Activated CD4-positive, alpha-beta memory T cell treated with anti-CD3 and anti-CD28 coated beads for 36 hours (primary cell): ENCODE measurements at regions not wholly inside any gene's neighbourhood (a gene's known extent, or its start where the extent isn't known, plus 50 kb on each side); places are given as distances from the start of the nearest gene placed in this dataset.
"Not testable (repeated sequence)": the region's sequence is repeated elsewhere in the genome, so short reads cannot be mapped to it uniquely, and the experiment has no call there.

Experiments
- CTCF ChIA-PET: fragments of 350-600 bp; sonication (Branson Sonifier 250); formaldehyde crosslinking; loops from one replicate; lab custom pipeline; 2021; ENCODE audit warnings: antibody characterized with exemption, inconsistent platforms; lab: Charles Lee
- POLR2A ChIA-PET: fragments of 350-600 bp; sonication (Branson Sonifier 250); formaldehyde crosslinking; loops from one replicate; lab custom pipeline; 2021; ENCODE audit warnings: antibody characterized with exemption; lab: Charles Lee
- DNase-seq: peaks from one replicate; pipeline ENCODE4 v3.0.0-alpha.2; 2020
- H3K27ac Mint-ChIP-seq: one replicate; pipeline ENCODE4 v1.8.0; 2021; ENCODE audit warnings: mixed read lengths
- H3K27me3 Mint-ChIP-seq: one replicate; pipeline ENCODE4 v1.8.0; 2021; ENCODE audit warnings: mixed read lengths
- H3K36me3 Mint-ChIP-seq: one replicate; pipeline ENCODE4 v1.8.0; 2021; ENCODE audit warnings: mixed read lengths
- H3K4me1 Mint-ChIP-seq: one replicate; pipeline ENCODE4 v1.8.0; 2021; ENCODE audit warnings: low read depth, mixed read lengths
- H3K4me3 Mint-ChIP-seq: one replicate; pipeline ENCODE4 v1.8.0; 2021; ENCODE audit warnings: mild to moderate bottlenecking, mixed read lengths
- H3K9me3 Mint-ChIP-seq: one replicate; pipeline ENCODE4 v1.8.0; 2021; ENCODE audit warnings: mixed read lengths
- intact Hi-C: fragments of 100-400 bp; cut with micrococcal nuclease; formaldehyde crosslinking; loops from one replicate; pipeline ENCODE4 v1.15.1; 2023

DNA sequence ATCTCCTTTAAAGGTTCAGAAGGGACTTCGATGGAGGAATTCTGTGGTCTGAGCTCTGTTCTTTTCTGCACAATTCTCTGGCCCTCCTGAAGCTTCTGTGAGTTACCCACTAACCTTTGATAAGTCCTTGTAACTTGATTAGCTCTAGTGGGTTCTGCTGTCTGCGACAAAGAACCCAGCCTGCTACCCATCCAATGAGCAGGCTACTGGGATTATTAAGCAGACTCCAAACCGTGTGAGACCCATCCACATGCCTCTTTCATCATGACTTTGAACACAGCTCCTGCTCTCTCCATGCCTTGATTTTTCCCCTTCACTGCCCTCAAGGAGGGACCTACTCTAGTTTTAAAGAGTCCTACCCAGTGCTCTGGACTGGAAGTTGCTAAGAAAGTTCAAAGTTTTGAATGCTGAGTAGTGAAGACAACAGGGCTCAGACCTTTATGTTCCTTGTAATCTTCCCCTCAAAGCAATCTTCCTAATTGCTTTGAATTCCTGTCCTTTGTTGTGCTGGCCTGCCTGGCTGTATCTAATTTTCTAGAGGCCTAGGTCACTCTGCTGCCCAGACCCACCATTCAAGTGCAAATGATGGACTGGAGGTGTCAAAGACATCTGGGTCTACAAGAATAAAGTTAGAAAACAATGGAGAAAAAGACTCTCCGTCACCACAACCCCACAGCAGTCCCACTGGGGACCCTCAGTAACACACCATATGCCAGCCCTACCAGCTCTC, 146.9 kb downstream of the RHOU start:
- CTCF ChIA-PET = no interaction called here
- H3K27ac Mint-ChIP-seq = no peak overlapping the region
- no peaks in the 10 kb centered on the region for H3K36me3 Mint-ChIP-seq
- no peaks in the 10 kb centered on the region for H3K4me1 Mint-ChIP-seq
- peaks cover 12% of the 10 kb centered on the region for H3K9me3 Mint-ChIP-seq
- peaks cover 2% of the 10 kb centered on the region for H3K27me3 Mint-ChIP-seq
- no peak for DNase-seq
- POLR2A ChIA-PET = no interaction called here
- intact Hi-C loops = no loop called here
- no peak overlapping the region for H3K4me3 Mint-ChIP-seq

DNA sequence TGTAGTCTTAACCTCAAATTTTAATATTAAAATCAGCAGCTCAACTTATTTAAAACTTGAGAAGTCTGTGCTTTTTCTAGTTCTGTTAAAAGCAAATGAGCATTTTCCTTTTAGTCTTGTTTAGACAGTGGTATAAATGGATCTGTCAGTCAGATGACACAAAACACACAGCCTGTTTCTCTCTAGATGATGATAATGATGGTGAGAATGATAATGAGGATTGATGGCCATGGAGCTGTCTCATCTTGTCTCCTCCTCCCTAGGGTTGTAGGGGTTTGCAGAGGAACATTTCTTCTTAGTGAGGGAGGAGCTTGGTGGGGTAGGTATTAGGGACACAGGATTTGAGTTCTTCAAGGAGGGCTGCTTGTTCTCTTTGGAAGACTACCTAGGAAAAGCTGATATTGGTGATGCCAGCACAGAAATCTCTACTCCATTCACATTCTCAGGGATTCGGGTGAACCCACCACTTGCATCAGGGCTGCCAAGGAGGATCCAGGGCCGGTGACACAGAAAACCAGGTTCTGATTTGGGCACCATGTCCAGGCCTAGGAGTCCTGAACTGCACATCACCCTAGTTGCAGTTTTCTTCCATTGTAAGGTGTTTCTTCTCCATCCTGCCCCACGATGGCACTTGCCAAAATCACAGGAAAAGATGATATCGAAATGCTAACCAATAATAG, 147.6 kb downstream of the RHOU start:
- intact Hi-C loops = no loop called here
- H3K9me3 Mint-ChIP-seq = peaks cover 12% of the 10 kb centered on the region
- POLR2A ChIA-PET = no interaction called here

DNA sequence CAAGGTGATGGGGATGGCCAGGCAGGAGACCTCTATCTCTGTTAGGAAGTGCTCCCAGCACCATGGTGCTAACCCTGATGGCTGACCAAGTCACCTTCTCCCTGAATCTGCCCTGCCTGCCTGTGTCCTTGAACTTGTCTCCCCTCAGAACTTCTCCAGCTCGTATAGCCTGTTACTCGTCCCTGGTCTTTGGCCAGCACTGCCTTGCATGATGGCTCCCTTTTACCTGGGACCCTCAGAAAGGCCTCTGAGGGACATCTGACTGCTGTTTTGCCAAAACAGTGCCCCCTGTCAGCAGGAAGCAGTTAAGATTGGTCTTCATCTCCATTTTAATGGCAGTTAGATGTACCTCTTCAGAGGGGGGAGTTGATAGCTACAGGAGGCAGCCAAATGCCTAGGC, 148.3 kb downstream of the RHOU start:
- intact Hi-C loops = no loop called here
- ChIA-PET POLR2A (interaction anchor here (0.6 kb wide), 1 partner anchor 132 kb away, joined by 3 read pairs; no protein-coding TSS in a partner anchor), CTCF (no interaction called here)
- Mint-ChIP-seq H3K36me3 (no peaks in the 10 kb centered on the region), H3K4me1 (no peaks in the 10 kb centered on the region), H3K27me3 (peaks cover 2% of the 10 kb centered on the region), H3K9me3 (peaks cover 12% of the 10 kb centered on the region), H3K4me3 (no peak overlapping the region), H3K27ac (no peak overlapping the region)
- DNase-seq = no peak

More for the DNA sequence above, 147.6 kb downstream of the RHOU start:
- H3K27me3 Mint-ChIP-seq = peaks cover 2% of the 10 kb centered on the region
- DNase-seq = no peak
- CTCF ChIA-PET = no interaction called here
- no peaks in the 10 kb centered on the region for H3K36me3 Mint-ChIP-seq
- H3K27ac Mint-ChIP-seq = no peak overlapping the region
- H3K4me1 Mint-ChIP-seq = no peaks in the 10 kb centered on the region
- no peak overlapping the region for H3K4me3 Mint-ChIP-seq

DNA sequence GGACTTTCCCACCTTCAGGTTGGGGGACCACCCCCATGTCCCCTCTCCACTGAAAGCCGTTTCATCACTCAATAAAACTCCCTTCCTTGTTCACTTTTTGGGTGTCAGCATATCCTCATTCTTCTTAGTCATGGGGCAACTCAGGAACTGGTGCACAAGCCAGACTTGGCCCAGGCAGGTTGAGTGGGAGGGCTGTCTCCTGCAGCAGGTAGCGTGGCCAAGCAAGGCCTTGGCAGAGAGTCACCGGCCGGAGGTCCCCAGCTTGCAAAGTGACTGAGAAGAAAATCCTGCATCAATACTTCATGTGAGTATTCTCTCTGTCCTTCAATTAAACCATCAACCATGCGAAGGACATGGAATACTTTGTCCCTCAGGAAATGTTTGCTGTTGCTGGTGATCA, 148.9 kb downstream of the RHOU start:
- CTCF ChIA-PET = no interaction called here
- Mint-ChIP-seq H3K27me3 (peaks cover under 1% of the 10 kb centered on the region), H3K9me3 (peaks cover 10% of the 10 kb centered on the region), H3K4me3 (no peak overlapping the region), H3K27ac (no peak overlapping the region), H3K36me3 (no peaks in the 10 kb centered on the region), H3K4me1 (peaks cover 1% of the 10 kb centered on the region)
- intact Hi-C loops = no loop called here
- DNase-seq = no peak
- POLR2A ChIA-PET = interaction anchor here (0.6 kb wide), 1 partner anchor 133 kb away, joined by 3 read pairs; no protein-coding TSS in a partner anchor

DNA sequence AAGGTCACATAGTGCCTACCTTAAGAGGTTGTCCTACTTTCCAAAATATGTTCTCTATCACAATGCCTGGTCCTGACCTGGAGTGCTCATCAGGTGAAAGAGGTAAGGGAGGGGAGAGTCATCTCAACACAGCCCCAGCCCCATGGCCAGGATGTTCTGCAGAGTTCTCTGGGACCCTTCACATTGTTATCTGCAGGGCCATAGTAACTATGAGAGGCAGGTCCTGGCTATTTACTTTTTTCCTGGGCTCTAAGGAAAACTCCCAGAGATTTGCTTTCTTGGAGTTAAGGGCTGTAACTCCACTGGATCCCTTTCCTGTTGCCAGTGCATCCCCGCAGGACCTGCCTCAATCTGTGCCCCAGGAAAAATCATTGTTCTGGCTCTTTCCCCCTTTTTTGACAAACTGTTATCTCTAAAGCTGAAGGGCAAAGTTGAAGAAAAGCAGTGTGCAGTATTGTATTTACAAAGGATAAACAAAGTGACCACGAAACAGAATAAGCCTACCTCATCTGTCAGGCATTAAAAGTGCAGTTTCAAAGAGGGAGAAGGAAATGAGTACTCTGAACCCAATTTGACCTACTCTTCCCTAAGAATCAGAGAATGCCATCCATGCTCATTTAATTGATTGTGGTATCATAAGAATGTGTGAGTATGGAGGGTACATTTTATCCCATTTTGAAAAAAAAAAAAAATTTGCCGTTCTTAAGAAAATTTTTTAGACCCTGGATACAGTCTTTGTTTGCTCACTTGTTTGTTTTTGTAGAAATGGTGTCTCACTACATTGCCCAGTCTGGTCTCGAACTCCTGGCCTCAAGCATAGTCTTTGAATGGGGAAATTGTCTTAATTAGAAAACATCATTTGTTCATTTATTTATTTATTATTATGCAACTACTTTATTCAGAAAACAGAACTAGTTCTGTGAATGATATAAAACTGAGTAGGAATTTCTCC, 149.6 kb downstream of the RHOU start:
- peaks cover 7% of the 10 kb centered on the region for H3K4me1 Mint-ChIP-seq
- DNase-seq = no peak
- intact Hi-C loops = no loop called here
- H3K36me3 Mint-ChIP-seq = no peaks in the 10 kb centered on the region
- no peak overlapping the region for H3K27ac Mint-ChIP-seq
- ChIA-PET CTCF (no interaction called here), POLR2A (no interaction called here)
- no peak overlapping the region for H3K4me3 Mint-ChIP-seq
- H3K27me3 Mint-ChIP-seq = no peaks in the 10 kb centered on the region
- peaks cover 9% of the 10 kb centered on the region for H3K9me3 Mint-ChIP-seq

DNA sequence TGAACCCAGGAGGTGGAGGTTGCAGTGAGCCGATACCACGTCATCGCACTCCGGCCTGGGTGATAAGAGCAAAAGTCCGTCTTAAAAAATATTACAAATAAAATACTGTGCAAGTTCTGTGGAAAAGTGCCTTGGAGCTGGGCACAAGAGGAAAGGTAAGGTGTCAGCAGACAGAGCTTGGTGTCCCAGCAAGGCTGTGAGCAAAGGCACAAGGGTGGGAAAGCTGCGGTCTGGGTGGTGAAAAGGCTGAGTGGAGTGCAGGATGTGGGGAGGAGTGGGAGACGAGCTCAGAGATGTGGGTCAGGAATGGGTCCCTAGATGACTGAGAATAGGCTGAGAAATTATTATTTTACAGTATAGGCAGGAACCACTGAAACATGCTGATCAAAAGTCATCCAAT, 150.6 kb downstream of the RHOU start:
- H3K4me3 Mint-ChIP-seq = no peak overlapping the region
- intact Hi-C loops = no loop called here
- no peaks in the 10 kb centered on the region for H3K27me3 Mint-ChIP-seq
- no peak for DNase-seq
- CTCF ChIA-PET = no interaction called here
- POLR2A ChIA-PET = no interaction called here
- H3K27ac Mint-ChIP-seq = no peak overlapping the region
- H3K9me3 Mint-ChIP-seq = peaks cover 9% of the 10 kb centered on the region
- no peaks in the 10 kb centered on the region for H3K36me3 Mint-ChIP-seq
- peaks cover 16% of the 10 kb centered on the region for H3K4me1 Mint-ChIP-seq

DNA sequence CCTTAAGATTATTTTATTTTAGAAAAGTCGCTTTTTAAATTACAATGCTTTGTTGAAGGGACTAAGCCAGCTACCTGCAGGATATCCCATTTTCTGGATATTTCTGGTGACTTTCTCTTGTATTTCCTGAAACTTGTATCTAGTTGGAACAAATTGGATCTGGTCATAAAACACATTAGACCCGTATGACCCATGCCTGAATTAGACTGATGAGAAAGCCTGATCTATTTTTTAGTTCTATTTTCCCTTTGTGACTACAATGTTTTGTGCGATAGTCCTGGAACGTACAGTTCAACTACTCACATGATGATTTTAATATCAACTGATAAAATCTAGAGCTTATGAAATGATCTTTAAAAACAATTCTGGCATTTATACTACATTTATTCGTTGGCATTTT, 151.8 kb downstream of the RHOU start:
- Mint-ChIP-seq H3K9me3 (peaks cover 9% of the 10 kb centered on the region), H3K27me3 (no peaks in the 10 kb centered on the region), H3K4me3 (no peak overlapping the region), H3K36me3 (no peaks in the 10 kb centered on the region), H3K4me1 (peaks cover 20% of the 10 kb centered on the region), H3K27ac (no peak overlapping the region)
- ChIA-PET CTCF (interaction anchor here (0.7 kb wide), 1 partner anchor 112 kb away, joined by 4 read pairs; no protein-coding TSS in a partner anchor), POLR2A (no interaction called here)
- no peak for DNase-seq
- intact Hi-C loops = no loop called here

DNA sequence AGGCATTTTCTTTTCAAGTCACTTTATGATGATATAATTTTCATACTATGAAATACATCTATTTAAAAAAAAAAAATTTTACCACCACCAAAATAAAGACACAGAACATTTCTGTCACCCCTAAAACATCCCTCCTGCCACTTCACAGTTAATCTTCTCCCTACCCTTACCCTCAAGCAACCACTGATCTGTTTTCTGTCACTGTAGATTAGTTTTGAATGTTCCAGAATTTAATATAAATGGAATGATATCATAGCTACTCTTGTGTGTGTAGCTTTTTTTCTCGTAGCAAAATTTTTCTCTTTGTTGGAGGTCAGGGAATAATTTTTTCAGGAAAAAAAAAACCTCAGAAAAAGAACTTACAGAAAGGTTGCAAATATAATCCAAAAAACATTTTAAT, 152.7 kb downstream of the RHOU start:
- Mint-ChIP-seq H3K27me3 (no peaks in the 10 kb centered on the region), H3K9me3 (peaks cover 9% of the 10 kb centered on the region), H3K4me1 (peaks cover 20% of the 10 kb centered on the region), H3K36me3 (no peaks in the 10 kb centered on the region), H3K27ac (no peak overlapping the region), H3K4me3 (no peak overlapping the region)
- CTCF ChIA-PET = no interaction called here
- no peak for DNase-seq
- intact Hi-C loops = no loop called here
- POLR2A ChIA-PET = no interaction called here

DNA sequence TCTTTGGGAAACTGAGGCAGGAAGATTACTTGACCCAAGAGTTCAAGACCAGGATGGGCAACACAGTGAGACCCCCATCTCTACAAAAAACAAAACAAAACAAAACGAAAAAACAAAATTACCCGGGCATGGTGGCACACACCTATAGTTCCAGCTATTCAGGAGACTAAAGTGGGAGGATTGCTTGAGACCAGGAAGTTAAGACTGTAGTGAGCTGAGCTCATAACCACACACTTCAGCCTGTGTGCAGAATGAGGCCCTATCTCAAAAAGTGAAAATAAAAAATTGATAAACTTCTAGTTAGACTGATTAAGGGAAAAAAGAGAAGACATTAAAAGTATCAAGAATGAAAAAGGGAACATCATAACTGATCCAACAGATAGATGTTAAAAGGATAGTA, 154.0 kb downstream of the RHOU start:
- Mint-ChIP-seq H3K36me3 (no peaks in the 10 kb centered on the region), H3K27me3 (no peaks in the 10 kb centered on the region), H3K4me3 (no peak overlapping the region), H3K27ac (no peak overlapping the region), H3K9me3 (peaks cover 3% of the 10 kb centered on the region), H3K4me1 (peaks cover 20% of the 10 kb centered on the region)
- ChIA-PET POLR2A (interaction anchor here (0.6 kb wide), 1 partner anchor 46 kb away, joined by 3 read pairs; no protein-coding TSS in a partner anchor), CTCF (no interaction called here)
- intact Hi-C loops = no loop called here
- no peak for DNase-seq

DNA sequence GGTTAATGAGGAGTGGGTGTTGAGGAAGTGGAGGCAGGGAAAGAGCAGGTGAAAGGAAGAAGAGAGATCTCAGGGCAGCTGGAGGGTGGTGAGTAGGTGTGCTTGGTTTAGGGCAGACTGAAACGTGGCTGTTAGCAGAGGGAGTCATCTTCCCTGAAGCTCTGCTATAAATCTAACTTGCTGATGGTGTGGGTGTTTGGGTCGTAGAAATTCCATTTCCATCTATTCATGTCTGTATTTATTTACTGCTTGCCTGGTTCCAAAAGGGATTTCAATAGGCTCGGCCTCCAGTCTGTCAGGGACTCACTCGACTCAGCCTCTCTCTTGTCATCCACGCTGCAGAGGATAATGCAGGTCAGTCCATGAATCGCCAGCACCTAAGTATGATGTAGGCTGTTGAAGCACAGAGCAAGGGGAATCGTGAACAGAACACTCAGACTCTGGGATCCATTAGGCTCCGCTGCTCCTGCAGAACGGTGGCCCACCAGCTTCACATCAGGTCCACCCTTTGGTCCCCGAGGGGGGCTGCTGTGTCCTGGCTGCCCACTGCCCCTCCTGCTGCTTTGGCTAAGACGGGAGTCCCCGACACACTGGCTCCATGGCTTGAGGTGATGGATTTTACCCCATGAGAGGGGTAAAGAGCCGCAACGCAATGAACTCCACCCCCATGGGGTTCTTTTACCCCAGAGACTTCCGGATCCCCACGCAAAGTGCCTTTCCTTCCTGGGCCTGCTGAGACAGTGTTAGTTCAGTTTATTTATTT, 156.2 kb downstream of the RHOU start:
- CTCF ChIA-PET = interaction anchor here (1.0 to 1.7 kb wide), 2 partner anchors 157 to 336 kb away, joined by 3 to 4 read pairs; no protein-coding TSS in a partner anchor
- peaks cover 20% of the 10 kb centered on the region for H3K4me1 Mint-ChIP-seq
- POLR2A ChIA-PET = no interaction called here
- H3K27me3 Mint-ChIP-seq = no peaks in the 10 kb centered on the region
- intact Hi-C loops = no loop called here
- H3K9me3 Mint-ChIP-seq = no peaks in the 10 kb centered on the region
- H3K4me3 Mint-ChIP-seq = no peak overlapping the region
- H3K27ac Mint-ChIP-seq = no peak overlapping the region
- DNase-seq = no peak
- H3K36me3 Mint-ChIP-seq = no peaks in the 10 kb centered on the region

DNA sequence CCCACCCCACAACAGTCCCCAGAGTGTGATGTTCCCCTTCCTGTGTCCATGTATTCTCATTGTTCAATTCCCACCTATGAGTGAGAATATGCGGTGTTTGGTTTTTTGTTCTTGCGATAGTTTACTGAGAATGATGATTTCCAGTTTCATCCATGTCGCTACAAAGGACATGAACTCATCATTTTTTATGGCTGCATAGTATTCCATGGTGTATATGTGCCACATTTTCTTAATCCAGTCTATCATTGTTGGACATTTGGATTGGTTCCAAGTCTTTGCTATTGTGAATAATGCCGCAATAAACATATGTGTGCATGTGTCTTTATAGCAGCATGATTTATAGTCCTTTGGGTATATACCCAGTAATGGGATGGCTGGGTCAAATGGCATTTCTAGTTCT, 156.9 kb downstream of the RHOU start:
- POLR2A ChIA-PET, H3K27ac Mint-ChIP-seq, CTCF ChIA-PET, intact Hi-C loops, H3K9me3 Mint-ChIP-seq, H3K4me3 Mint-ChIP-seq, H3K27me3 Mint-ChIP-seq, DNase-seq, H3K36me3 Mint-ChIP-seq: not testable (repeated sequence)
- H3K4me1 Mint-ChIP-seq = peaks cover 20% of the 10 kb centered on the region
